ENCODE measurements at regions not wholly inside any gene's neighbourhood (a gene's known extent, or its start where the extent isn't known, plus 50 kb on each side); places are given as distances from the start of the nearest gene placed in this dataset.
A peak's percentile ranks its signal among the peaks of the same experiment; 100 is the strongest.

GRCh38 chr12:4027412-4027811 is 154.2 kb upstream of the PARP11 start:
- TF ChIP-seq PRDM15 (CRISPR knock-in tag; IDR thresholded peaks at IDR 0.05) (no peak), PKNOX1 (IDR thresholded peaks at IDR 0.05) (peak; percentile 30; the same call in 1 of the 2 replicates), EGR1 (IDR thresholded peaks at IDR 0.05; ENCODE audit: borderline replicate concordance in 1 of 2, low read depth in 2 of 2, low read length in 2 of 2) (peak in 1 of 2 experiments; percentile 34; a peak in 1 of 3 replicates)
- in situ Hi-C loops (cut with MboI) (no loop called here), intact Hi-C loops (cut with micrococcal nuclease; ENCODE audit: unreplicated experiment) (no loop called here)
- FAIRE-seq (no peak), ATAC-seq (peak; percentile 21; the same call in 2 of the 3 replicates), DNase-seq (ENCODE audit: low read depth, low spot score) (no peak)
- no peak overlapping the region for H3K4me2 ChIP-seq (ENCODE audit: control insufficient read depth, insufficient read depth)
- peaks cover 3 to 9% of the 10 kb centered on the region in 2 experiments for H3K27me3 ChIP-seq (replicated peaks in 1 of 2; ENCODE audit: control insufficient read depth in 2 of 2, insufficient read depth in 2 of 2, low read length in 1 of 2)
- no peak overlapping the region for H3K9ac ChIP-seq (ENCODE audit: control insufficient read depth, insufficient read depth, low read length)
- H3K9me3 ChIP-seq (replicated peaks; ENCODE audit: control insufficient read depth, insufficient read depth, low read length): no peaks in the 10 kb centered on the region
- ChIA-PET SMC1A (ENCODE audit: uncharacterized antibody, unreplicated experiment) (no interaction called here), CTCF (no interaction called here), POLR2A (no interaction called here), RAD21 (ENCODE audit: unreplicated experiment) (no interaction called here)
- no peaks in the 10 kb centered on the region for H4K20me1 ChIP-seq (ENCODE audit: control insufficient read depth, insufficient read depth)
- H3K79me2 ChIP-seq (ENCODE audit: control insufficient read depth, insufficient read depth, low read length): no peaks in the 10 kb centered on the region
- no peaks in the 10 kb centered on the region for H3K36me3 ChIP-seq (ENCODE audit: control insufficient read depth in 2 of 2, insufficient read depth in 2 of 2, low read length in 1 of 2)
- H2AFZ ChIP-seq (ENCODE audit: control insufficient read depth, low read depth, low read length): no peak overlapping the region
- BruUV-seq (replicated peaks): no TSS peak
- 37% methylated on average over 4 of the region's 4 CpGs for WGBS (ENCODE audit: insufficient coverage, insufficient replicate concordance, low lambda C conversion rate, missing lambda C conversion rate)
- no peaks in the 10 kb centered on the region for H3K4me1 ChIP-seq (ENCODE audit: control insufficient read depth, insufficient read depth, low read length)
- no peak overlapping the region for H3K27ac ChIP-seq (ENCODE audit: control insufficient read depth, insufficient read depth)
- no peak overlapping the region for H3K4me3 ChIP-seq
